SK-N-SH (cell line): ENCODE measurements at regions not wholly inside any gene's neighbourhood (a gene's known extent, or its start where the extent isn't known, plus 50 kb on each side); places are given as distances from the start of the nearest gene placed in this dataset.
A peak's percentile ranks its signal among the peaks of the same experiment; 100 is the strongest.

Source experiments
- CTCF ChIA-PET: fragments of 300-600, 350-600 bp; formaldehyde crosslinking; extraction: SDS; loops from one replicate; lab custom pipeline; 2021; lab: Yijun Ruan, JAX
- POLR2A ChIA-PET: fragments of 350-600 bp; sonication (Branson Sonifier 250); formaldehyde crosslinking; extraction: SDS; loops from one replicate; lab custom pipeline; 2020; ENCODE audit warnings: antibody characterized with exemption, inconsistent platforms; lab: Yijun Ruan, JAX
- DNase-seq: peaks from one replicate; pipeline ENCODE4 v3.0.0; 2012
- H2AFZ ChIP-seq: fragments of 200-600 bp; sonication (generic); 2 replicates; pipeline ENCODE4 v1.8.1; 2016; ENCODE audit warnings: antibody characterized with exemption, mild to moderate bottlenecking, low read depth
- H3F3A ChIP-seq: fragments of 200-600 bp; sonication (generic); replicated peaks from 2 replicates; pipeline ENCODE3; 2016; ENCODE audit warnings: antibody characterized with exemption, mild to moderate bottlenecking; ENCODE audit not compliant: insufficient read depth
- H3K27ac ChIP-seq, 2 experiments: fragments of 200-500 bp in 1 of 2; fragments of 200-600 bp in 1 of 2; sonication (Bioruptor generic) in 1 of 2; sonication (generic), shearing (Covaris generic) in 1 of 2; 2 replicates each; pipeline versions ENCODE4 v1.5.1 to v1.6.1; 2014 to 2016; ENCODE audit warnings: low read depth in 2 of 2, inconsistent platforms in 1 of 2, low read length in 1 of 2, mild to moderate bottlenecking in 1 of 2, mixed read lengths in 1 of 2
- H3K27me3 ChIP-seq: fragments of 200-600 bp; sonication (generic), shearing (Covaris generic); 2 replicates; pipeline ENCODE4 v1.6.1; 2016; ENCODE audit warnings: mixed run types; ENCODE audit not compliant: insufficient read depth
- H3K36me3 ChIP-seq, 2 experiments: fragments of 200-500 bp in 1 of 2; fragments of 200-600 bp in 1 of 2; sonication (Bioruptor generic) in 1 of 2; sonication (generic) in 1 of 2; replicated peaks in 1 of 2; 2 replicates each; pipeline versions ENCODE3 to v1.5.1; 2014 to 2016; ENCODE audit warnings: low read length in 1 of 2, mild to moderate bottlenecking in 1 of 2; ENCODE audit not compliant: insufficient read depth in 2 of 2, control insufficient read depth in 1 of 2
- H3K4me1 ChIP-seq, 2 experiments: fragments of 200-500 bp in 1 of 2; fragments of 200-600 bp in 1 of 2; sonication (Bioruptor generic) in 1 of 2; sonication (generic), shearing (Covaris generic) in 1 of 2; 2 replicates each; pipeline versions ENCODE4 v1.5.1 to v1.6.1; 2014 to 2016; ENCODE audit warnings: low read depth in 1 of 2, low read length in 1 of 2, mixed run types in 1 of 2; ENCODE audit not compliant: insufficient read depth in 2 of 2, control insufficient read depth in 1 of 2
- H3K4me2 ChIP-seq: fragments of 200-600 bp; sonication (generic), shearing (Covaris generic); 2 replicates; pipeline ENCODE4 v1.6.1; 2017; ENCODE audit warnings: mixed run types
- H3K4me3 ChIP-seq, 2 experiments: fragments of 200-500 bp in 1 of 2; fragments of 200-600 bp in 1 of 2; sonication (Bioruptor generic) in 1 of 2; sonication (generic), shearing (Covaris generic) in 1 of 2; 2 replicates each; pipeline versions ENCODE4 v1.5.1 to v1.8.1; 2014 to 2016; ENCODE audit warnings: low read depth in 2 of 2, inconsistent platforms in 1 of 2, low read length in 1 of 2, mild to moderate bottlenecking in 1 of 2, mixed read lengths in 1 of 2, moderate library complexity in 1 of 2
- H3K79me2 ChIP-seq: fragments of 200-600 bp; sonication (generic); 2 replicates; pipeline ENCODE4 v1.8.1; 2017; ENCODE audit warnings: mild to moderate bottlenecking; ENCODE audit not compliant: insufficient read depth
- H3K9ac ChIP-seq: fragments of 200-600 bp; sonication (generic); 2 replicates; pipeline ENCODE4 v1.6.1; 2017; ENCODE audit warnings: mixed run types
- H3K9me2 ChIP-seq: fragments of 200-600 bp; sonication (generic); 2 replicates; pipeline ENCODE4 v1.6.1; 2017; ENCODE audit warnings: mixed run types
- H3K9me3 ChIP-seq: fragments of 200-600 bp; sonication (generic); 2 replicates; pipeline ENCODE4 v1.6.1; 2017; ENCODE audit warnings: mixed run types, mild to moderate bottlenecking, moderate library complexity
- H4K20me1 ChIP-seq: fragments of 200-600 bp; sonication (generic); 2 replicates; pipeline ENCODE4 v1.6.1; 2017; ENCODE audit warnings: mild to moderate bottlenecking, mixed run types; ENCODE audit not compliant: insufficient read depth
- CHD2 ChIP-seq: fragments of 150-350 bp; IDR thresholded peaks from 2 replicates; pipeline ENCODE4 v1.6.1; 2018; ENCODE audit warnings: low read length; ENCODE audit not compliant: partially characterized antibody
- EP300 ChIP-seq, 2 experiments: IDR thresholded peaks; 2 replicates each; pipeline versions ENCODE4 v1.4.0 to v1.6.1; 2012; ENCODE audit warnings: borderline replicate concordance in 1 of 2, low read depth in 1 of 2, low read length in 1 of 2
- EZH2phosphoT487 ChIP-seq: fragments of 200-600 bp; sonication (generic); IDR thresholded peaks from 2 replicates; pipeline ENCODE4 v1.6.1; 2017; ENCODE audit warnings: low read depth, mixed run types, mild to moderate bottlenecking, antibody characterized with exemption, moderate library complexity, borderline replicate concordance
- FOXJ3 ChIP-seq: sonication (generic); formaldehyde crosslinking; IDR thresholded peaks from 2 replicates; pipeline ENCODE4 v1.5.1; 2020; ENCODE audit warnings: mild to moderate bottlenecking, missing genetic modification reagents
- FOXM1 ChIP-seq: IDR thresholded peaks from 2 replicates; pipeline ENCODE4 v1.4.0; 2012; ENCODE audit warnings: low read depth, mild to moderate bottlenecking
- GATA2 ChIP-seq: sonication (generic); formaldehyde crosslinking; IDR thresholded peaks from 2 replicates; pipeline ENCODE4 v1.5.0; 2020; ENCODE audit warnings: mild to moderate bottlenecking, missing genetic modification reagents
- MEF2A ChIP-seq: IDR thresholded peaks from 2 replicates; pipeline ENCODE4 v1.4.0; 2012; ENCODE audit warnings: low read depth, borderline replicate concordance
- MXI1 ChIP-seq: IDR thresholded peaks from 2 replicates; pipeline ENCODE4 v1.6.1; 2012; ENCODE audit warnings: mild to moderate bottlenecking, low read depth, low read length, improper control_type of control experiment
- POLR2AphosphoS5 ChIP-seq: IDR thresholded peaks from 2 replicates; pipeline ENCODE4 v1.6.1; 2012; ENCODE audit warnings: low read depth, low read length
- RCOR1 ChIP-seq: fragments of 150-350 bp; IDR thresholded peaks from 2 replicates; pipeline ENCODE4 v1.6.1; 2017; ENCODE audit warnings: antibody characterized with exemption, low read length
- SMC3 ChIP-seq: IDR thresholded peaks from 2 replicates; pipeline ENCODE4 v1.6.1; 2012; ENCODE audit warnings: low read depth, low read length, improper control_type of control experiment
- TCF12 ChIP-seq: IDR thresholded peaks from 2 replicates; pipeline ENCODE4 v1.4.0; 2012
- WGBS: methylation state at CpG from one replicate; pipeline ENCODE4 v1.1.6; 2017; ENCODE audit warnings: low lambda C conversion rate; 5-methylcytosine and 5-hydroxymethylcytosine counted together

GRCh38 chr7:25665903-25666670 lies 437.8 kb upstream of the NPVF start:
- ChIA-PET CTCF (interaction anchor here (1.0 to 4.7 kb wide), 4 partner anchors 18 to 406 kb away, joined by 3 to 23 read pairs (median 3); no protein-coding TSS in a partner anchor), POLR2A (no interaction called here)
- no peak for TF ChIP-seq RCOR1
- 0 out of 2 replicates have a peak, but pooled peaks have one; percentile 19 for TF ChIP-seq GATA2 (CRISPR knock-in tag)
- no peak overlapping the region for H3K9ac ChIP-seq
- H3K36me3 ChIP-seq = no peaks in the 10 kb centered on the region
- H3K4me3 ChIP-seq = no peak overlapping the region
- no peaks in the 10 kb centered on the region for H3F3A ChIP-seq
- no peaks in the 10 kb centered on the region for H3K27me3 ChIP-seq
- no peak overlapping the region for H2AFZ ChIP-seq
- H3K9me2 ChIP-seq = no peaks in the 10 kb centered on the region
- DNase-seq = no peak
- H3K9me3 ChIP-seq = no peaks in the 10 kb centered on the region
- peaks cover 0 to 55% of the 10 kb centered on the region in 2 experiments; a peak in 2 of 4 replicates for H3K4me1 ChIP-seq
- no peak overlapping the region; a peak in 1 of 4 replicates for H3K27ac ChIP-seq
- WGBS = 8% methylated on average over 3 of the region's 3 CpGs
- H3K79me2 ChIP-seq = no peaks in the 10 kb centered on the region
- no peaks in the 10 kb centered on the region for H4K20me1 ChIP-seq
- no peak overlapping the region for H3K4me2 ChIP-seq

DNA sequence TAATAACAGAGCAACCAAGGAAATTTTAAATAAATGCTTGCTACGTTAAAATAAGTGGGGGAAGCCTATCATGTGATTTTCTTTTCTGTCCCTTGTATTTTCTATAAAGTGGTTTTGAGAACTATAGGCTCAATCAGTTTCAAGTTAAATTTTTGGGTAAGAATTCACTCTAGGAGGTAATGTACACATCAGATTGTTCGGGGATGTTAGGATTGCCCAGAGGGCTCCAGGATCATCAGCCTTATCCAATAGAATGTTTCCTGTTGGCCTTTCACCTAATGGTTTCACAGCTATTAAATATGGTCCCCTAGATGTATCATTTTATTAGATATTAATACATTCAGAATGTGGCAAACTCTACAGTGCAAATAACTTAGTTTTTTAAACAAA lies 438.4 kb upstream of the NPVF start:
- no peak overlapping the region for H2AFZ ChIP-seq
- H3K9me2 ChIP-seq = no peaks in the 10 kb centered on the region
- H3K36me3 ChIP-seq = no peaks in the 10 kb centered on the region
- no peak for DNase-seq
- 10% methylated on average over 2 of the region's 2 CpGs for WGBS
- H3F3A ChIP-seq = no peaks in the 10 kb centered on the region
- H3K79me2 ChIP-seq = no peaks in the 10 kb centered on the region
- H3K27me3 ChIP-seq = no peaks in the 10 kb centered on the region
- no peaks in the 10 kb centered on the region for H4K20me1 ChIP-seq
- no peaks in the 10 kb centered on the region for H3K9me3 ChIP-seq
- peaks cover 0 to 54% of the 10 kb centered on the region in 2 experiments; a peak in 2 of 4 replicates for H3K4me1 ChIP-seq
- no peak overlapping the region for H3K9ac ChIP-seq
- no peak overlapping the region for H3K4me2 ChIP-seq
- CTCF ChIA-PET = interaction anchor here (1.1 to 4.7 kb wide), 3 partner anchors 10 to 188 kb away, joined by 3 to 23 read pairs (median 4); no protein-coding TSS in a partner anchor
- peak overlapping the region in 1 of 2 experiments; percentile 30; a peak in 1 of 4 replicates for H3K27ac ChIP-seq
- no peak overlapping the region for H3K4me3 ChIP-seq
- POLR2A ChIA-PET = no interaction called here
- 0 out of 2 replicates have a peak, but pooled peaks have one; percentile 2 for TF ChIP-seq GATA2 (CRISPR knock-in tag)
- no peak for TF ChIP-seq MEF2A

DNA sequence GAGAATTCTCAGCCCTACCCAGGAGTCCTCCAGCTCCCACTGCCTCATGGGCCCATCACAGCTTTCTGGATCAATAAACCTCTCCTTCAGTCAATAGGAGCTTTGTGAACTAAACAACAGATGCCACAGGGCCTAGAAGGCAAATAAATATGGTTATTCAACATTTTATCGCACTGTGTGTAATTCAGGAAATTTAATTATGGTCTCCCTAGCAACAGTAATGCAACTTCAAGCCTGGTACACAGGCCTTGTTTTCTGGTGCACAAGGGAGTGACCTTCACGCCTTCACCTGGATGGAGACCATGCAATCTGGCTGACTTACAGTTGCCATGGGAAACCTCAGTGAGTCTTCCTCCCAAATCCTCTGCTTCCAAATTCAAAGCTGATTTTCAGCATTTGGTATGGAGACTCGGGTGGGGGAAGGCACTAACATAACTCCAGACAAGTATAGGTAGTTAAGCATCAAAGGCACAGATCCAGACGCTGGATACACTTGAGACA lies 441.0 kb upstream of the NPVF start:
- H3K9me2 ChIP-seq = no peaks in the 10 kb centered on the region
- no peaks in the 10 kb centered on the region for H3K36me3 ChIP-seq
- TF ChIP-seq GATA2 (CRISPR knock-in tag) = peak; percentile 83
- peak; percentile 70 for TF ChIP-seq MXI1
- peak; percentile 64 for TF ChIP-seq CHD2
- peak; percentile 90 for TF ChIP-seq FOXJ3 (CRISPR knock-in tag)
- no peak for TF ChIP-seq POLR2AphosphoS5
- TF ChIP-seq FOXM1 = no peak
- peak in 1 of 2 experiments; percentile 92; a peak in 2 of 4 replicates for TF ChIP-seq EP300 (IDR thresholded peaks at IDR 0.05; ENCODE audit: borderline replicate concordance in 1 of 2, low read depth in 1 of 2, low read length in 1 of 2)
- TF ChIP-seq RCOR1 = peak; percentile 90
- TF ChIP-seq TCF12 = 0 out of 2 replicates have a peak, but pooled peaks have one; percentile 22
- peak; percentile 2; the same call in 1 of the 2 replicates for TF ChIP-seq SMC3
- TF ChIP-seq EZH2phosphoT487 = no peak
- ChIA-PET POLR2A (no interaction called here), CTCF (interaction anchor here (0.6 to 4.7 kb wide), 10 partner anchors 9 to 1763 kb away, joined by 3 to 38 read pairs (median 4); no protein-coding TSS in a partner anchor)
- H3K9me3 ChIP-seq = no peaks in the 10 kb centered on the region
- no peak overlapping the region for H2AFZ ChIP-seq
- H3K27ac ChIP-seq = peak overlapping the region in 1 of 2 experiments; percentile 68; a peak in 2 of 4 replicates
- H3K9ac ChIP-seq = no peak overlapping the region
- no peak overlapping the region for H3K4me3 ChIP-seq
- H3K4me1 ChIP-seq = peaks cover 0 to 45% of the 10 kb centered on the region in 2 experiments; a peak in 2 of 4 replicates
- no peaks in the 10 kb centered on the region for H3F3A ChIP-seq
- no peaks in the 10 kb centered on the region for H3K79me2 ChIP-seq
- no peak overlapping the region for H3K4me2 ChIP-seq
- no peaks in the 10 kb centered on the region for H4K20me1 ChIP-seq
- H3K27me3 ChIP-seq = no peaks in the 10 kb centered on the region
- peak; percentile 65 for DNase-seq
- 12% methylated on average over 4 of the region's 4 CpGs for WGBS
